Aorta (tissue), 5 donors: ENCODE measurements at regions not wholly inside any gene's neighbourhood (a gene's known extent, or its start where the extent isn't known, plus 50 kb on each side); places are given as distances from the start of the nearest gene placed in this dataset.
"Not testable (repeated sequence)": the region's sequence is repeated elsewhere in the genome, so short reads cannot be mapped to it uniquely, and the experiment has no call there.

ENCODE experiments used
- ATAC-seq: fragments of 200-7000 bp; cut with Tn5 transposase; one replicate; pipeline ENCODE4 v1.9.1; 2022; ENCODE audit warnings: moderate library complexity; ENCODE audit not compliant: low FRiP score
- DNase-seq, 2 donors: peaks; one replicate each; pipeline ENCODE4 v3.0.0-alpha.2; 2020
- H3K27ac ChIP-seq, 2 donors: one replicate each; pipeline ENCODE4 v1.5.1; 2013; ENCODE audit warnings: low read length in 2 of 2, mild to moderate bottlenecking in 2 of 2, moderate library complexity in 2 of 2, control low read depth in 1 of 2, inconsistent platforms in 1 of 2, low read depth in 1 of 2
- H3K27me3 ChIP-seq, 2 donors: one replicate each; pipeline ENCODE4 v1.6.1; 2013; ENCODE audit warnings: control low read depth in 1 of 2, low read length in 1 of 2, mild to moderate bottlenecking in 1 of 2, moderate library complexity in 1 of 2; ENCODE audit not compliant: insufficient read depth in 2 of 2, control insufficient read depth in 1 of 2
- H3K36me3 ChIP-seq, 2 donors: one replicate each; pipeline ENCODE4 v1.6.1; 2013; ENCODE audit warnings: control low read depth in 1 of 2, low read length in 1 of 2, mild to moderate bottlenecking in 1 of 2; ENCODE audit not compliant: insufficient read depth in 2 of 2, control insufficient read depth in 1 of 2
- H3K4me1 ChIP-seq, 2 donors: one replicate each; pipeline ENCODE4 v1.6.1; 2013; ENCODE audit warnings: low read length in 2 of 2, control low read depth in 1 of 2, mild to moderate bottlenecking in 1 of 2, moderate library complexity in 1 of 2; ENCODE audit not compliant: insufficient read depth in 2 of 2, control insufficient read depth in 1 of 2
- H3K4me3 ChIP-seq, 2 donors: one replicate each; pipeline ENCODE4 v1.5.1; 2013; ENCODE audit warnings: low read length in 2 of 2, control low read depth in 1 of 2, mild to moderate bottlenecking in 1 of 2
- H3K9me3 ChIP-seq: one replicate; pipeline ENCODE4 v1.6.1; 2013; ENCODE audit warnings: mild to moderate bottlenecking, low read length; ENCODE audit not compliant: control insufficient read depth
- WGBS, 2 donors: extraction: QIAGEN DNeasy Blood & Tissue Kit; methylation state at CpG; one replicate each; pipeline ENCODE4 v1.1.7; 2013; 5-methylcytosine and 5-hydroxymethylcytosine counted together
- intact Hi-C, 2 donors: fragments of 100-400 bp; cut with DNase I; formaldehyde crosslinking; loops; one replicate each; pipeline versions ENCODE4 v1.14.2 to v1.15.0; 2022
- donor health status: healthy with polysubstance abuse.
- donor health status: Bipolar disorder and iron deficiency.
- donor health status: DM: no; HTN: no; CAD: no.
- donor health status: DM: no; HTN: no; CAD: no.
- donor health status: DM: yes; HTN: yes; CAD: no.

GRCh38 chr6:144954241-144954556 lies 669.1 kb downstream of the UTRN start:
- WGBS, 2 donors: 94% methylated on average over 3 of the region's 3 CpGs
- Histone ChIP-seq H3K27ac (no peak overlapping the region), H3K36me3 (no peaks in the 10 kb centered on the region), H3K4me1 (no peaks in the 10 kb centered on the region), H3K4me3 (no peak overlapping the region), H3K27me3 (no peaks in the 10 kb centered on the region), H3K9me3 (no peaks in the 10 kb centered on the region)
- DNase-seq: no peak
- intact Hi-C loops: no loop called here
- no peak for ATAC-seq

- ATAC-seq (no peak), DNase-seq (no peak)
- H3K4me1 ChIP-seq: no peaks in the 10 kb centered on the region
- intact Hi-C loops: no loop called here
- no peak overlapping the region for H3K4me3 ChIP-seq
- H3K27ac ChIP-seq: no peak overlapping the region
- no peaks in the 10 kb centered on the region for H3K27me3 ChIP-seq
- H3K36me3 ChIP-seq: no peaks in the 10 kb centered on the region
- 40 to 55% methylated on average over 2 of the region's 2 CpGs for WGBS, 2 donors
- H3K9me3 ChIP-seq: no peaks in the 10 kb centered on the region
Observed at GRCh38 chr6:144955392-144955791, 670.3 kb downstream of the UTRN start.

- intact Hi-C loops: no loop called here
- H3K4me3 ChIP-seq: no peak overlapping the region
- H3K27me3 ChIP-seq: no peaks in the 10 kb centered on the region
- no peak overlapping the region for H3K27ac ChIP-seq
- DNase-seq (no peak), ATAC-seq (no peak)
- H3K9me3 ChIP-seq: no peaks in the 10 kb centered on the region
- H3K36me3 ChIP-seq: no peaks in the 10 kb centered on the region
- 82 to 83% methylated on average over 3 of the region's 3 CpGs for WGBS, 2 donors
- H3K4me1 ChIP-seq: no peaks in the 10 kb centered on the region
Observed at GRCh38 chr6:144955859-144956258, 670.7 kb downstream of the UTRN start.

DNA sequence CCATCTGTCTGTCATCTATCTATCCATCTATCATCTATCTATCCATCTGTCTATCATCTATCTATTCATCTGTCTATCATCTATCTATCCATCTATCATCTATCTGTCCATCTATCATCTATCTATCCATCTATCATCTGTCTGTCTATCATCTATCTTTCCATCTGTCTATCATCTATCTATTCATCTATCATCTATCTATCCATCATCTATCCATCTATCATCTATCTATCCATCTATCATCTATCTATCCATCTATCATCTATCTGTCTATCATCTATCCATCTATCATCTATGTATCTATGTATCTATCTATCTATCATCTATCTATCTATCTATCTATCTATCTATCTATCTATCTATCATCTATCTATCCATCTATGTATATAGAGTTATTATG lies 671.6 kb downstream of the UTRN start:
- H3K27me3 ChIP-seq, ATAC-seq, H3K9me3 ChIP-seq, DNase-seq, H3K4me1 ChIP-seq, H3K36me3 ChIP-seq, H3K27ac ChIP-seq, H3K4me3 ChIP-seq, intact Hi-C loops: not testable (repeated sequence)

DNA sequence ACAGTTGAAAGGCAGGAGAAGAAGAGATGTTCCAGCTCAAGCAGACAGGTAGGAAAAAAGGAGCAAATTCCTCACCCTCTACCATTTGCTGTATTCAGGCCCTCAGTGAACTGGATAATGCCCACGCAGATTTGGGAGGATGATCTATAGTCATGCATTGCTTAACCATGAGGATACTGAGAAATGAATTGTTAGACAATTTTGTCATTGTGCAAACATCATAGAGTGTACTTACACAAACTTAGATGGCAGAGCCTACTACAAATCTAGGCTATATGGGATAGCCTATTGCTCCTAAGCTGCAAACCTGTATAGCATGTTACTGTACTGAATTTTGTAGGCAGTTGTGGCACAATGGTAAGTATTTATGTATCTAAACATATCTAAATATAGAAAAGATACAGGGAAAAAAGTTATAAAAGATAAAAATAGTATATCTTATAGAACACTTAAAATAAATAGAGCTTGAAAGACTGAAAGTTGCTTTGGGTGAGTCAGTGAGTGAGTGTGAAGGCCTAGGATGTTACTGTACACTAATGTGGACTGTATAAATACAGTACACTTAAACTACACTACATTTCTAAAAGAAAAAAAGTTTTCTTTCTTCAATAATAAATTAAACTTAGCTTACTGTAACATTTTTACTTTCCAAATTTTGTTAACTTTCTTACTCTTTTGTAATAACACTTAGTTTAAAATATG lies 672.3 kb downstream of the UTRN start:
- DNase-seq: no peak
- H3K27me3 ChIP-seq: no peaks in the 10 kb centered on the region
- H3K9me3 ChIP-seq: no peaks in the 10 kb centered on the region
- H3K27ac ChIP-seq: no peak overlapping the region
- intact Hi-C loops: no loop called here
- H3K4me1 ChIP-seq: no peaks in the 10 kb centered on the region
- WGBS, 2 donors: 87 to 95% methylated on average over 1 of the region's 1 CpG
- no peaks in the 10 kb centered on the region for H3K36me3 ChIP-seq
- no peak for ATAC-seq
- H3K4me3 ChIP-seq: no peak overlapping the region

- H3K27me3 ChIP-seq: no peaks in the 10 kb centered on the region
- no peaks in the 10 kb centered on the region for H3K4me1 ChIP-seq
- intact Hi-C loops: no loop called here
- no peak overlapping the region for H3K4me3 ChIP-seq
- H3K36me3 ChIP-seq: no peaks in the 10 kb centered on the region
- 72 to 75% methylated on average over 3 of the region's 3 CpGs for WGBS, 2 donors
- no peak for ATAC-seq
- DNase-seq: no peak
- no peak overlapping the region for H3K27ac ChIP-seq
- H3K9me3 ChIP-seq: no peaks in the 10 kb centered on the region
Observed at GRCh38 chr6:144969154-144969553, 684.0 kb downstream of the UTRN start.

DNA sequence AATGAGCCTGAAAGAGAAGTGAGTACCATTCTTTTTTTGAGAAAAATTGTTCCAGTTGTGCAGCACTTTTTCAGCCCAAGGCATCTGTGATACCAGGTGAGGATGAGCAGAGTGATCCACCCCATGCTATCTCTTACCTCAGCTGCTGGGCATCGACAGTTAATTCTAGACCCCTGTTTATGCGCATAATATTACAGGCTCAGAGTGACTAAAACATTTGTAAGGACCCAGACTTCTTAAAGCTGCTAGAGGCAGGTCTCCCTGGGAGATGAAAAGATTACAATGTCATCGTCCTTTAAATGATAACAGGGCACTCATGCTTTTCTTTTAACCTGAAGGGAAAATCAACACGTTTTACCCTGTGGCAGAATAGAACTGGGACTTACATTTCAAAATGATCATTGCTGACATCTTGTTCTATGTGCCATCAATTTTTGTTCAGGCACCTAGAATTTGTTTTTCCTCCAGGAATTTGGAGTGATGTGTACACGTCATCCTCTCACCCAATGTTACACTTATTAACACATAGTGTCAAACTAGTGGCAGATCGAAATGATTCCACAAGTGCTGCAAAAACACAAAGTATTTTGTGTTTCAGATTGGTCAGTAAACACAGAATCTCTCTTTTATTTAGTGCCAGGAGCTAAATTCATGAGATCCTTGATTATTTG lies 684.6 kb downstream of the UTRN start:
- Histone ChIP-seq H3K4me3 (no peak overlapping the region), H3K9me3 (no peaks in the 10 kb centered on the region), H3K4me1 (no peaks in the 10 kb centered on the region), H3K36me3 (no peaks in the 10 kb centered on the region), H3K27ac (no peak overlapping the region), H3K27me3 (no peaks in the 10 kb centered on the region)
- ATAC-seq (no peak), DNase-seq (no peak)
- intact Hi-C loops: no loop called here
- WGBS, 2 donors: 69 to 72% methylated on average over 6 of the region's 6 CpGs

- ATAC-seq, H3K9me3 ChIP-seq, H3K27me3 ChIP-seq, H3K4me3 ChIP-seq, H3K4me1 ChIP-seq, DNase-seq, H3K36me3 ChIP-seq, intact Hi-C loops, H3K27ac ChIP-seq: not testable (repeated sequence)
- WGBS, 2 donors: 45 to 48% methylated on average over 8 of the region's 8 CpGs
Observed at GRCh38 chr6:144977250-144977864, 692.2 kb downstream of the UTRN start.

DNA sequence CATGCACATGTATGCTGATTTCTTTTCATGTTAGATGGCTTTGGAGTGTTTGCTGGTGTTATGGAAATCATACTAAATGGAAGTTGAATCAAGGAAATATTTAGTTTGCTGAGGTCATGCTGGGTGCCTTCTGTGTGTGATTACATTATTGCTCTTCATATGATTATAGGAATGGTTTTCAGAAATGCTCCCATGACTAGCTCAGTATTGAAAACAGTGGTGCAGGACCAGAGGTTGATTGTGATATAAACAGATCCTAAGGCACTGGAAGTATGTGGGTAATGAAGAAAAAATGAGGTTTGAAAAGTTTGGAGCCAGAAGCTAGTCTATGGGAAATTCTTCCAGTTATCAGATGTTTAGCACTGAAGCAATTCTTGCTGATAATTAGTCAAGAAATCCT lies 693.1 kb downstream of the UTRN start:
- DNase-seq: no peak
- Histone ChIP-seq H3K4me3 (no peak overlapping the region), H3K27ac (no peak overlapping the region), H3K9me3 (no peaks in the 10 kb centered on the region), H3K27me3 (peaks cover 0 to 2% of the 10 kb centered on the region in 2 donors), H3K36me3 (no peaks in the 10 kb centered on the region), H3K4me1 (no peaks in the 10 kb centered on the region)
- intact Hi-C loops: no loop called here
- ATAC-seq: no peak
